IPS DF 19.7 (cell line): ENCODE measurements at regions not wholly inside any gene's neighbourhood (a gene's known extent, or its start where the extent isn't known, plus 50 kb on each side); places are given as distances from the start of the nearest gene placed in this dataset.
A peak's percentile ranks its signal among the peaks of the same experiment; 100 is the strongest.
"Not testable (repeated sequence)": the region's sequence is repeated elsewhere in the genome, so short reads cannot be mapped to it uniquely, and the experiment has no call there.

Experiments
- DNase-seq: peaks from one replicate; pipeline ENCODE4 v3.0.0-alpha.2; 2013; ENCODE audit warnings: low read depth, low spot score

- DNase-seq = no peak
Observed at GRCh38 chr6:15904651-15905376, 224.1 kb upstream of the MYLIP start.

- no peak for DNase-seq
Observed at GRCh38 chr6:15901141-15902115, 227.5 kb upstream of the MYLIP start.

GRCh38 chr6:15898693-15899092 is 230.2 kb upstream of the MYLIP start:
- no peak for DNase-seq

GRCh38 chr6:15897063-15897876 is 231.6 kb upstream of the MYLIP start:
- no peak for DNase-seq

GRCh38 chr6:15894973-15895725 is 232.3 kb upstream of the DTNBP1 start:
- DNase-seq = peak; percentile 65

- DNase-seq = peak; percentile 61
Observed at GRCh38 chr6:15893556-15894253, 230.9 kb upstream of the DTNBP1 start.

- no peak for DNase-seq
Observed at GRCh38 chr6:15892369-15892768, 229.5 kb upstream of the DTNBP1 start.

- no peak for DNase-seq
Observed at GRCh38 chr6:15888798-15889772, 226.3 kb upstream of the DTNBP1 start.

- DNase-seq = no peak
Observed at GRCh38 chr6:15887491-15888461, 224.9 kb upstream of the DTNBP1 start.

- no peak for DNase-seq
Observed at GRCh38 chr6:15885624-15886023, 222.8 kb upstream of the DTNBP1 start.

GRCh38 chr6:15883593-15883992 is 220.8 kb upstream of the DTNBP1 start:
- DNase-seq = not testable (repeated sequence)

GRCh38 chr6:15882915-15883314 is 220.1 kb upstream of the DTNBP1 start:
- no peak for DNase-seq

GRCh38 chr6:15882345-15882744 is 219.5 kb upstream of the DTNBP1 start:
- no peak for DNase-seq

GRCh38 chr6:15881150-15881549 is 218.3 kb upstream of the DTNBP1 start:
- DNase-seq = no peak

- DNase-seq = no peak
Observed at GRCh38 chr6:15880262-15880973, 217.6 kb upstream of the DTNBP1 start.

GRCh38 chr6:15879371-15880261 is 216.8 kb upstream of the DTNBP1 start:
- DNase-seq = no peak
